Vagina (tissue), 2 donors: ENCODE measurements at regions not wholly inside any gene's neighbourhood (a gene's known extent, or its start where the extent isn't known, plus 50 kb on each side); places are given as distances from the start of the nearest gene placed in this dataset.

Source experiments
- POLR2A ChIP-seq, 2 donors: fragments of 450-650 bp; IDR thresholded peaks; one replicate each; pipeline ENCODE4 v1.6.1; 2017; ENCODE audit warnings: antibody characterized with exemption in 2 of 2, mild to moderate bottlenecking in 2 of 2, moderate library complexity in 2 of 2
- TF ChIP-seq, protein P1 (sequence below), 3 experiments: fragments of 450-650 bp in 2 of 3; fragments of 200-600 bp in 1 of 3; sonication (generic) in 1 of 3; IDR thresholded peaks; one replicate each; pipeline ENCODE4 v1.5.1; 2017 to 2019; ENCODE audit warnings: antibody characterized with exemption in 3 of 3, mild to moderate bottlenecking in 2 of 3, moderate library complexity in 2 of 3

- TF ChIP-seq, protein P1, sequence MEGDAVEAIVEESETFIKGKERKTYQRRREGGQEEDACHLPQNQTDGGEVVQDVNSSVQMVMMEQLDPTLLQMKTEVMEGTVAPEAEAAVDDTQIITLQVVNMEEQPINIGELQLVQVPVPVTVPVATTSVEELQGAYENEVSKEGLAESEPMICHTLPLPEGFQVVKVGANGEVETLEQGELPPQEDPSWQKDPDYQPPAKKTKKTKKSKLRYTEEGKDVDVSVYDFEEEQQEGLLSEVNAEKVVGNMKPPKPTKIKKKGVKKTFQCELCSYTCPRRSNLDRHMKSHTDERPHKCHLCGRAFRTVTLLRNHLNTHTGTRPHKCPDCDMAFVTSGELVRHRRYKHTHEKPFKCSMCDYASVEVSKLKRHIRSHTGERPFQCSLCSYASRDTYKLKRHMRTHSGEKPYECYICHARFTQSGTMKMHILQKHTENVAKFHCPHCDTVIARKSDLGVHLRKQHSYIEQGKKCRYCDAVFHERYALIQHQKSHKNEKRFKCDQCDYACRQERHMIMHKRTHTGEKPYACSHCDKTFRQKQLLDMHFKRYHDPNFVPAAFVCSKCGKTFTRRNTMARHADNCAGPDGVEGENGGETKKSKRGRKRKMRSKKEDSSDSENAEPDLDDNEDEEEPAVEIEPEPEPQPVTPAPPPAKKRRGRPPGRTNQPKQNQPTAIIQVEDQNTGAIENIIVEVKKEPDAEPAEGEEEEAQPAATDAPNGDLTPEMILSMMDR (IDR thresholded peaks at IDR 0.05) = no peak
- TF ChIP-seq POLR2A (IDR thresholded peaks at IDR 0.05) = no peak
Observed at GRCh38 chr4:108345862-108346817, 177.4 kb upstream of the LEF1 start.
